Mammary epithelial cell (primary cell): ENCODE measurements at regions not wholly inside any gene's neighbourhood (a gene's known extent, or its start where the extent isn't known, plus 50 kb on each side); places are given as distances from the start of the nearest gene placed in this dataset.

Experiments
- EZH2 ChIP-seq: IDR thresholded peaks from 2 replicates; pipeline ENCODE4 v1.6.1; 2012; ENCODE audit warnings: low read length, inconsistent platforms, borderline replicate concordance
- TF ChIP-seq, protein P1 (sequence below), 2 donors: IDR thresholded peaks in 1 of 2; conservative IDR thresholded peaks in 1 of 2; 2 replicates each; pipeline ENCODE4 v1.5.1; 2011 to 2012; ENCODE audit warnings: inconsistent platforms in 2 of 2, low read length in 2 of 2, mild to moderate bottlenecking in 2 of 2, control low read depth in 1 of 2, low read depth in 1 of 2; ENCODE audit not compliant: insufficient read depth in 1 of 2; ENCODE audit errors: extremely low read depth in 1 of 2

GRCh38 chr13:40319699-40320579, 346.5 kb downstream of the FOXO1 start:
- TF ChIP-seq, protein P1, sequence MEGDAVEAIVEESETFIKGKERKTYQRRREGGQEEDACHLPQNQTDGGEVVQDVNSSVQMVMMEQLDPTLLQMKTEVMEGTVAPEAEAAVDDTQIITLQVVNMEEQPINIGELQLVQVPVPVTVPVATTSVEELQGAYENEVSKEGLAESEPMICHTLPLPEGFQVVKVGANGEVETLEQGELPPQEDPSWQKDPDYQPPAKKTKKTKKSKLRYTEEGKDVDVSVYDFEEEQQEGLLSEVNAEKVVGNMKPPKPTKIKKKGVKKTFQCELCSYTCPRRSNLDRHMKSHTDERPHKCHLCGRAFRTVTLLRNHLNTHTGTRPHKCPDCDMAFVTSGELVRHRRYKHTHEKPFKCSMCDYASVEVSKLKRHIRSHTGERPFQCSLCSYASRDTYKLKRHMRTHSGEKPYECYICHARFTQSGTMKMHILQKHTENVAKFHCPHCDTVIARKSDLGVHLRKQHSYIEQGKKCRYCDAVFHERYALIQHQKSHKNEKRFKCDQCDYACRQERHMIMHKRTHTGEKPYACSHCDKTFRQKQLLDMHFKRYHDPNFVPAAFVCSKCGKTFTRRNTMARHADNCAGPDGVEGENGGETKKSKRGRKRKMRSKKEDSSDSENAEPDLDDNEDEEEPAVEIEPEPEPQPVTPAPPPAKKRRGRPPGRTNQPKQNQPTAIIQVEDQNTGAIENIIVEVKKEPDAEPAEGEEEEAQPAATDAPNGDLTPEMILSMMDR (conservative IDR thresholded peaks at IDR 0.05 in 1 of 2, IDR thresholded peaks at IDR 0.05 in 1 of 2; ENCODE audit: extremely low read depth in 1 of 2, insufficient read depth in 1 of 2, low read depth in 1 of 2, low read length in 2 of 2), result no peak
- no peak for TF ChIP-seq EZH2
